SK-N-SH treated with all-trans-retinoic acid at 6 μM for 48 hours (cell line): ENCODE measurements at regions not wholly inside any gene's neighbourhood (a gene's known extent, or its start where the extent isn't known, plus 50 kb on each side); places are given as distances from the start of the nearest gene placed in this dataset.
"Not testable (repeated sequence)": the region's sequence is repeated elsewhere in the genome, so short reads cannot be mapped to it uniquely, and the experiment has no call there.

Experiments
- ATAC-seq: fragments of 200-7000 bp; cut with Tn5 transposase; 3 replicates; pipeline ENCODE4 v1.9.1; 2020; ENCODE audit warnings: mild to moderate bottlenecking, moderate library complexity
- ARNTL ChIP-seq: fragments of 450-650 bp; formaldehyde crosslinking; IDR thresholded peaks from 2 replicates; pipeline ENCODE4 v1.5.0; 2020; ENCODE audit warnings: low read depth, mild to moderate bottlenecking, moderate library complexity, borderline replicate concordance
- BACH2 ChIP-seq: fragments of 250-450 bp; sonication (Bioruptor Pico); IDR thresholded peaks from 2 replicates; pipeline ENCODE4 v1.9.0; 2021; ENCODE audit warnings: mild to moderate bottlenecking, borderline replicate concordance
- CSDC2 ChIP-seq: fragments of 250-450 bp; sonication (Bioruptor Pico); IDR thresholded peaks from 2 replicates; pipeline ENCODE4 v1.5.0; 2020; ENCODE audit warnings: mild to moderate bottlenecking, moderate library complexity
- ISL1 ChIP-seq: fragments of 250-450 bp; sonication (Bioruptor Pico); IDR thresholded peaks from 2 replicates; pipeline ENCODE4 v2.1.2; 2022; ENCODE audit warnings: mild to moderate bottlenecking, moderate library complexity
- OSR1 ChIP-seq: fragments of 250-450 bp; sonication (Bioruptor Pico); IDR thresholded peaks from 2 replicates; pipeline ENCODE4 v1.8.0; 2022; ENCODE audit warnings: moderate library complexity, mild to moderate bottlenecking, inconsistent platforms
- PATZ1 ChIP-seq: fragments of 250-450 bp; sonication (Bioruptor Pico); IDR thresholded peaks from 2 replicates; pipeline ENCODE4 v1.8.0; 2020; ENCODE audit warnings: mild to moderate bottlenecking, moderate library complexity, borderline replicate concordance
- PPARA ChIP-seq: fragments of 250-450 bp; sonication (Bioruptor Pico); IDR thresholded peaks from 2 replicates; pipeline ENCODE4 v1.5.0; 2020; ENCODE audit warnings: mild to moderate bottlenecking, borderline replicate concordance
- TCF4 ChIP-seq: fragments of 250-450 bp; sonication (Bioruptor Pico); IDR thresholded peaks from 2 replicates; pipeline ENCODE4 v1.8.0; 2021; ENCODE audit warnings: mild to moderate bottlenecking, moderate library complexity, borderline replicate concordance
- TOX ChIP-seq: fragments of 250-450 bp; sonication (Bioruptor Pico); IDR thresholded peaks from 2 replicates; pipeline ENCODE4 v1.8.0; 2021; ENCODE audit warnings: mild to moderate bottlenecking, moderate library complexity, borderline replicate concordance
- ZC3H10 ChIP-seq: fragments of 250-450 bp; sonication (Bioruptor Pico); IDR thresholded peaks from 2 replicates; pipeline ENCODE4 v1.5.1; 2021; ENCODE audit warnings: mild to moderate bottlenecking, moderate library complexity
- ZFP3 ChIP-seq: fragments of 250-450 bp; sonication (Bioruptor Pico); IDR thresholded peaks from 2 replicates; pipeline ENCODE4 v1.5.0; 2020; ENCODE audit warnings: mild to moderate bottlenecking, moderate library complexity
- ZNF8 ChIP-seq: fragments of 450-650 bp; formaldehyde crosslinking; IDR thresholded peaks from 2 replicates; pipeline ENCODE4 v1.5.0; 2020; ENCODE audit warnings: mild to moderate bottlenecking, moderate library complexity
- TF ChIP-seq, protein P1 (sequence below): fragments of 250-450 bp; sonication (Bioruptor Pico); IDR thresholded peaks from 2 replicates; pipeline ENCODE4 v1.8.0; 2021; ENCODE audit warnings: low read depth, mild to moderate bottlenecking, moderate library complexity, borderline replicate concordance
- TF ChIP-seq, protein P2 (sequence below): fragments of 250-450 bp; sonication (Bioruptor Pico); IDR thresholded peaks from 2 replicates; pipeline ENCODE4 v1.5.1; 2021; ENCODE audit warnings: mild to moderate bottlenecking, moderate library complexity

DNA sequence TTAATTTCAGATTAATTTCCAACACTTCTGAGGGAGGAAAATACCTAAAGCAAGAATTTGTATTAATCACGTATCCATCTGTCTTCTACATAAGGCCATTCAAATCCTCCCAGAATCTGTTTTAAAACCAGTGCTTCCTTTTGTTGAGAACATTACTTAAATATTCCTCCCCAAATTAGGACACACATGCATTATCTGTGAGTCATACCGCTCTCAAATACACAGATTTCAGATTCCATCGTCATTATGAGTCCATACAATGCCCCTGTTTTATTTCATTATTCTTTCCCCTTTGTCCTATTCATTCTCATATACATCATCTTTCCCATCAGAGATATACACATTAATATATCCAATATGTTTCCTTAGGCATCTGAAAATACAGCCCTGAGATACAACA is 57.3 kb upstream of the PRSS12 start:
- TF ChIP-seq CSDC2 (no peak), TCF4 (CRISPR knock-in tag) (peak; percentile 41; the same call in 1 of the 2 replicates), ISL1 (peak; percentile 87), ZFP3 (CRISPR knock-in tag) (no peak), OSR1 (CRISPR knock-in tag) (no peak)
- peak; percentile 94 for ATAC-seq

- TF ChIP-seq ISL1: no peak
- TF ChIP-seq TOX (CRISPR knock-in tag): no peak
- TF ChIP-seq PPARA: no peak
- TF ChIP-seq OSR1 (CRISPR knock-in tag): no peak
- no peak for TF ChIP-seq ZNF8 (CRISPR knock-in tag)
- TF ChIP-seq BACH2 (CRISPR knock-in tag): no peak
- TF ChIP-seq, protein P1, sequence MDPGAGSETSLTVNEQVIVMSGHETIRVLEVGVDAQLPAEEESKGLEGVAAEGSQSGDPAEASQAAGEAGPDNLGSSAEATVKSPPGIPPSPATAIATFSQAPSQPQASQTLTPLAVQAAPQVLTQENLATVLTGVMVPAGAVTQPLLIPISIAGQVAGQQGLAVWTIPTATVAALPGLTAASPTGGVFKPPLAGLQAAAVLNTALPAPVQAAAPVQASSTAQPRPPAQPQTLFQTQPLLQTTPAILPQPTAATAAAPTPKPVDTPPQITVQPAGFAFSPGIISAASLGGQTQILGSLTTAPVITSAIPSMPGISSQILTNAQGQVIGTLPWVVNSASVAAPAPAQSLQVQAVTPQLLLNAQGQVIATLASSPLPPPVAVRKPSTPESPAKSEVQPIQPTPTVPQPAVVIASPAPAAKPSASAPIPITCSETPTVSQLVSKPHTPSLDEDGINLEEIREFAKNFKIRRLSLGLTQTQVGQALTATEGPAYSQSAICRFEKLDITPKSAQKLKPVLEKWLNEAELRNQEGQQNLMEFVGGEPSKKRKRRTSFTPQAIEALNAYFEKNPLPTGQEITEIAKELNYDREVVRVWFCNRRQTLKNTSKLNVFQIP: no peak
- no peak for TF ChIP-seq PATZ1 (CRISPR knock-in tag)
- TF ChIP-seq, protein P2, sequence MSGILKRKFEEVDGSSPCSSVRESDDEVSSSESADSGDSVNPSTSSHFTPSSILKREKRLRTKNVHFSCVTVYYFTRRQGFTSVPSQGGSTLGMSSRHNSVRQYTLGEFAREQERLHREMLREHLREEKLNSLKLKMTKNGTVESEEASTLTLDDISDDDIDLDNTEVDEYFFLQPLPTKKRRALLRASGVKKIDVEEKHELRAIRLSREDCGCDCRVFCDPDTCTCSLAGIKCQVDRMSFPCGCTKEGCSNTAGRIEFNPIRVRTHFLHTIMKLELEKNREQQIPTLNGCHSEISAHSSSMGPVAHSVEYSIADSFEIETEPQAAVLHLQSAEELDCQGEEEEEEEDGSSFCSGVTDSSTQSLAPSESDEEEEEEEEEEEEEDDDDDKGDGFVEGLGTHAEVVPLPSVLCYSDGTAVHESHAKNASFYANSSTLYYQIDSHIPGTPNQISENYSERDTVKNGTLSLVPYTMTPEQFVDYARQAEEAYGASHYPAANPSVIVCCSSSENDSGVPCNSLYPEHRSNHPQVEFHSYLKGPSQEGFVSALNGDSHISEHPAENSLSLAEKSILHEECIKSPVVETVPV (CRISPR knock-in tag): no peak
- no peak for TF ChIP-seq ZFP3 (CRISPR knock-in tag)
- no peak for TF ChIP-seq ARNTL (CRISPR knock-in tag)
- no peak for TF ChIP-seq ZC3H10 (CRISPR knock-in tag)
- ATAC-seq: peak; percentile 70
Measured at GRCh38 chr4:118417325-118417724, 64.5 kb upstream of the PRSS12 start.

DNA sequence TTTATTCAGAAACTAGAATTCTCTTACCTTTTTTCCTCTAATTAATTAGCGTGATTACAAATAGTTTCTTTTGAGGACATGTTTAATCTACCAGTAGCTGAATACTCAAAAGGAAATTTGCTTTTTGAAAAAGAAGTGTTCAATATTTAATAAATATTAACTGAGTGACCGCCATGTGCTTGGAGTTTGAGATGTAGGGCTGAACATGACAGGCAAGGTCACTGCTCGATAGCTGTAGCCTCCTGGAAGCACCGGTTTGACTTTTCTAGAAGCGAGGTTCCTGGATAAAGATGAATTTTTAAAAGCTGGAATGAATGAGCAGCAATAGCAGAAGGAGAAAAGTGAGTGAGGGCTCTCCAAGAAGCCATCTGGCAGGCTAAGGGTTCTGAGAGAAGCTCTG is 65.0 kb upstream of the PRSS12 start:
- not testable (repeated sequence) for ATAC-seq

- ATAC-seq: not testable (repeated sequence)
Measured at GRCh38 chr4:118418396-118418795, 65.6 kb upstream of the PRSS12 start.

DNA sequence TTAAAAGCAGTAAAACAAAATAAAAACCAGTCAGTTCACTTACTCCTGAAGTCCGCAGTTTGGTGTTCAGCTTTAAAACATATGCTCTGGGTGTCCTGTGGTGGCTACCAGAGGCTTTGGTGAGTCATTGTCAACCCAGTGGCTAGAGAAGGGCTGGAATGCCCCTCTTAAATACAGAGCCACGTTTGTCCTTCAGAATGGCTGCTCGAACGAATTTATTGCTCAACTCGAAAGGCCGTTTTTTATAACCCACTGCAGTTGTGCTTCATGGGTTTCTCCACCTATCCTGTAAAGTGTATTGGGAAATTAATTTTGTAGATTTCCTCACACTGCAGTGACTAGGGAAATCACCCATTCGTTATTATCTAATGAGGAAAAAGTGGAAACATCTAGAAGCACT is 66.8 kb upstream of the PRSS12 start:
- ATAC-seq: not testable (repeated sequence)

DNA sequence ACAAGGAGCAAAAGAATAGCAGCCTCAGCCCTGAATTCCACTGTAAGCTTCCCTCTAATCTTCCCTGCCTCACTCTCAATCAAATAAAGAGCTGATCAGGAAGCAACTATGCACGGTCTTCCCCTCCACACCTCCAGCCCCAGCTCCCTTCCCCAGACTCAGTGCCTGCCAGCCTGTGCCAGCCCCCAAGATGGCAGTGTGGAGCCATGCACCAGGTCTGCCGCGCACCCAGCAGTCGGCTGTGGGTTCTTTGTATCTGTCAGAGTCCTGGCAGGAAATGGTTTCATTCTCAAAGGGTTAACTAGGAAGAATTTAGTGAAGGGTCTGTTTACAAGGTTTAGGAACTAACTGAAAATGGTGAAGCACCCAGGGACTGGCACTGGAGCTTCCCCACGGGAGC is 71.3 kb upstream of the PRSS12 start:
- ATAC-seq: not testable (repeated sequence)

DNA sequence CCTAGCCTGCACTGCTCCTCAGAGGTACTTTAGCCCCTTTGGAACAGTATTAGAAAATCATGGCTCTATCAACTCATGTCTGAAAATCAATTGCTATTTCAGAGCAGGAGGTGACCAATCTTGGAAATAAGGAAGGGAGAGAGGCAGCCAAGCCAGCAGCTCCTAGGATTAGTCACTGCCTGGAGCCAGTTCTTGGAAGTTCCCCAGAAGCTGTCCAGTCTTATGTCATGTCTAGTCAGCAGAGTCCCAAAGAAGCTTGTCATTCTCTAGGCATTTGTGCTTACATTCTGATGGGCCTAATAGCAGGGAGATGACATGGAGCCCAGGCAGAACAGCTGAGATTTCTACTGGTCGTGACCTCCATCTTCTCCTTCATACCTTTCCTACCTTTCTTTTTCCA is 76.1 kb upstream of the PRSS12 start:
- ATAC-seq: not testable (repeated sequence)

DNA sequence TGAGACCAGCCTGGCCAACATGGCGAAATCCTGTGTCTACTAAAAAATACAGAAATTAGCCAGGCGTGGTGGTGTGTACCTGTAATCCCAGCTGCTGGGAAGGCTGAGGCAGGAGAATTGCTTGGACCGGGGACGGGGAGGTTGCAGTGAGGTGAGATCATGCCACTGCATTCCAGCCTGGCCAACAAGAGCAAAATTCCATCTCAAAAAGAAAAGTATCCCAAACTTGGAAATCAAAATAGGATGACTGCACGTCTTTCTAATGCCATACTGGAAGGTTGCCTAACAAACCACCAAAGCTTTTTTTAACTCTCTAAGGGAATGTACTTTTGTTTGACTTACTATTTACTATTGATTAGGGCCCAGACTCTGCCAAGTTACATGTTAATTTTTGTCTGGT is 79.6 kb upstream of the PRSS12 start:
- ATAC-seq: not testable (repeated sequence)

DNA sequence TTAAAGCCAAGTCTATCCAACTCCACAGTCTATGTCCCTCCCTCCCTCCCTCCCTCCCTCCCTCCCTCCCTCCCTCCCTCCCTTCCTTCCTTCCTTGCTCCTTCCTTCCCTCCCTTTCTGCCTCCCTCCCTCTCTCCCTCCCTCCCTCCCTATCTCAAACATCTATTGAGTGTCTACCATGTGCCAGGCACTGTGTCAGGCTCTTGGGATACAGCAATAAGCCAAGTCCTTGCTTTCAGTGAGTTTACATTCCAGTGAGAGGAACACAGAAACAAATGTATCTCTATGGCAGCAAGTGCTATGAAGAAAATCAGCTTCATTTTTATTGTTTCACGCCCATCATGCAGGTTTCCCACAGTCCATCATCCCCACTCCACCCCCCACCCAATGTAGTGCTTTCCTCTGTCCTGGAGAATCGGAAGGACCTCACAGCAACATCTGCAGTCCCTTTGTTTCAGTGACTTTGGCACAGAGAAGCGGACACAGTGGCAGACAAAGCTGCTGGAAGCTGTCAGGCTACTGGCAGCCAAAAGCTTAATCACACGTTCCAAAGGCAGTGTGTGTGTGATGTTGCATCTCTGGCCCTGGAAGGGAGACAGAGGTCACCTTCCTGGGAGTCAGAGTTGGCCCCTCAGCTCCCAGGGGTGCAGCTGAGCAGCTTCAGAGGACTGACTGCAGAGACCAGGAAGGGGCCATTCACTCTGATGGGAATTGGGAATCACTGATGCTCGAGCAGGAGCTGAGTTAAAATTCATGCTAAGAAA is 81.0 kb upstream of the PRSS12 start:
- not testable (repeated sequence) for ATAC-seq

DNA sequence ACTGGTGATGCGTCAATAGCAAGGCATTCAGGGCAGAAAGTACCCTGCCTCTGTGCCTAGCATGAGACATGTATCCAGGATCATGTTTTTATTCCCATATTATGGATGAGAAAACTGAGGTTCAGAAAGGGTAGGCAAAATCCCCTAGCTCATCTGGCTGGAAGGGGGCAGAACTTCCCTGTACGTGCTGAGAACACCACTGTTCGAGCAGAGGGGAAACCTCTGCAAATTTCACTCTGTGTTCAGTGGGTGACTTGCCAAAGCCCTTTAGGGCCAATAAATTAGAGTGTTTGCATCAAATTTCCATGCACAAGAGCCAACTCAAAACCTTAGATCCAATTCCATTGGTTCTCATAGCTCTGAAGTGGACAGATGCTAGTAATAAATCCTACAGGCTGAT is 82.6 kb upstream of the PRSS12 start:
- not testable (repeated sequence) for ATAC-seq

GRCh38 chr4:118442115-118442837 is 89.5 kb upstream of the PRSS12 start:
- ATAC-seq: not testable (repeated sequence)

DNA sequence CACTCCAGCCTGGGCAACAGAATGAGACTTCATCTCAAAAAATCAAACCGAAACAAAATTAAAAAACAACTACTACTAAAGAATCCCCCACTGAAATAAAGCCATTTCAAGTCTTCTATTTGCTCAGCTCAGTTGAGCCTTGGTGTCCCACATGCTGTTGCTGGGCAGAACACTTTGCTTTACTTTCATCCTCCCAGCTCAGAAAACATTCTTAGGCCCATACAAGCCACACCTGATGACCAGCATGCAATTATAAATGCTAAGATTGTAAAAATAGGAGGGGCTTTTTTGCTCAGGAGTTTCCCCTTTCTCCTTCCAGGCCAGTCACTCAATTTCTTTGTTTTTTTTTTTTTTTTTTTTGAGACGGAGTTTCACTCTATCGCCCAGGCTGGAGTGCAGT is 94.6 kb upstream of the PRSS12 start:
- ATAC-seq: not testable (repeated sequence)

DNA sequence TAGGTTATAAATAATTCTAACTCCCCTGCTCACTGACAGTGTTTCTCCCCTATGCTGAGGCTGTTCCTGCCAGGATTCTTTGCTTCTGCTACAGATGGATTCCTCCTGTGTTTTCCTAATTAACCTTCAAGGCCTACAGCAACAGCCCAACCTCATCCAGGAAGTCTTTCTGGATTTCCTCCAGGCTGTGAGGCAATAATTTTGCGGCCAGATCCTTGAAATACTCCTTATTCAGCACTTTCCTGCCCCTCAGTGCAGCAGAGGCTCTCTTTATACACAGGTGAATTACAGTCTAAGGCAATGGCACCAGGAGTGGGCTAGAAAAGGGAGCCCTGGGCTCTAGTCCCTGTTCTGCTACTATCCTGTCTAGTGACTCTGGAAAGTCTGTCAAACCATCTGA is 102.1 kb upstream of the PRSS12 start:
- ATAC-seq: not testable (repeated sequence)

- ATAC-seq: not testable (repeated sequence)
Measured at GRCh38 chr4:118461435-118461834, 108.6 kb upstream of the PRSS12 start.
